ENCODE measurements at regions not wholly inside any gene's neighbourhood (a gene's known extent, or its start where the extent isn't known, plus 50 kb on each side); places are given as distances from the start of the nearest gene placed in this dataset.
"Not testable (repeated sequence)": the region's sequence is repeated elsewhere in the genome, so short reads cannot be mapped to it uniquely, and the experiment has no call there.

- intact Hi-C loops (cut with micrococcal nuclease): no loop called here
Observed at GRCh38 chr6:69489970-69490369, 306.8 kb downstream of the LMBRD1 start.

- intact Hi-C loops (cut with micrococcal nuclease): no loop called here
Observed at GRCh38 chr6:69487688-69488087, 309.1 kb downstream of the LMBRD1 start.

GRCh38 chr6:69466979-69467570 lies 329.7 kb downstream of the LMBRD1 start:
- intact Hi-C loops (cut with micrococcal nuclease): no loop called here

- intact Hi-C loops (cut with micrococcal nuclease): no loop called here
Observed at GRCh38 chr6:69465866-69466265, 330.9 kb downstream of the LMBRD1 start.

- intact Hi-C loops (cut with micrococcal nuclease): no loop called here
Observed at GRCh38 chr6:69456086-69456485, 340.7 kb downstream of the LMBRD1 start.

- intact Hi-C loops (cut with micrococcal nuclease): not testable (repeated sequence)
Observed at GRCh38 chr6:69454619-69455018, 342.2 kb downstream of the LMBRD1 start.

- intact Hi-C loops (cut with micrococcal nuclease): not testable (repeated sequence)
Observed at GRCh38 chr6:69450493-69450892, 346.3 kb downstream of the LMBRD1 start.

GRCh38 chr6:69449887-69450286 lies 346.9 kb downstream of the LMBRD1 start:
- intact Hi-C loops (cut with micrococcal nuclease): no loop called here

All from T-helper 1 cell treated with Interleukin-12 subunit alpha and Interleukin-12 subunit beta and Interleukin-4 antibody, amounts not matched to agents 30 ng/mL and 1 ng/mL, for 36 hours (primary cell).